22Rv1 (cell line): ENCODE measurements at regions not wholly inside any gene's neighbourhood (a gene's known extent, or its start where the extent isn't known, plus 50 kb on each side); places are given as distances from the start of the nearest gene placed in this dataset.

Source experiments
- H3K27ac ChIP-seq: fragments of 450-650 bp; 2 replicates; pipeline ENCODE4 v1.5.1; 2017
- ZFX ChIP-seq: fragments of 450-650 bp; IDR thresholded peaks from 2 replicates; pipeline ENCODE4 v1.6.1; 2017; ENCODE audit warnings: antibody characterized with exemption, borderline replicate concordance
- TF ChIP-seq, protein P1 (sequence below): fragments of 450-650 bp; IDR thresholded peaks from 2 replicates; pipeline ENCODE4 v1.5.1; 2017; ENCODE audit warnings: mild to moderate bottlenecking

DNA sequence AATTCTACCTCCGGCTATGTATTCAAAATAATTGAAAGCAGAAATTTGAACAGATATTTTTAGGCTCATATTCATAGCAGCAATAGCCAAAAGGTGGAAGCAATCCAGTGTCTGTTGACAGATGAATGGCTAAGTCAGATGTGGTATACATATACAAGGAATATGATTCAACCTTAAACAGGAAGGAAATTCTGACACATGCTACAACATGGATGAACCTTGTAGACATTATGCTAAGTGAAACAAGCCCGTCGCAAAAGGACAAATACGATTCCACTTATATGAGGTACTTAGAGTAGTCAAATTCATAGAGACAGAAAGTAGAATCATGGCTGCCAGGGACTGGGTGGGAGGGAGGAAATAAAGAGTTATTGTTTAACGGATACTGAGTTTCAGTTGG is 331.6 kb downstream of the PCNX1 start:
- TF ChIP-seq, protein P1, sequence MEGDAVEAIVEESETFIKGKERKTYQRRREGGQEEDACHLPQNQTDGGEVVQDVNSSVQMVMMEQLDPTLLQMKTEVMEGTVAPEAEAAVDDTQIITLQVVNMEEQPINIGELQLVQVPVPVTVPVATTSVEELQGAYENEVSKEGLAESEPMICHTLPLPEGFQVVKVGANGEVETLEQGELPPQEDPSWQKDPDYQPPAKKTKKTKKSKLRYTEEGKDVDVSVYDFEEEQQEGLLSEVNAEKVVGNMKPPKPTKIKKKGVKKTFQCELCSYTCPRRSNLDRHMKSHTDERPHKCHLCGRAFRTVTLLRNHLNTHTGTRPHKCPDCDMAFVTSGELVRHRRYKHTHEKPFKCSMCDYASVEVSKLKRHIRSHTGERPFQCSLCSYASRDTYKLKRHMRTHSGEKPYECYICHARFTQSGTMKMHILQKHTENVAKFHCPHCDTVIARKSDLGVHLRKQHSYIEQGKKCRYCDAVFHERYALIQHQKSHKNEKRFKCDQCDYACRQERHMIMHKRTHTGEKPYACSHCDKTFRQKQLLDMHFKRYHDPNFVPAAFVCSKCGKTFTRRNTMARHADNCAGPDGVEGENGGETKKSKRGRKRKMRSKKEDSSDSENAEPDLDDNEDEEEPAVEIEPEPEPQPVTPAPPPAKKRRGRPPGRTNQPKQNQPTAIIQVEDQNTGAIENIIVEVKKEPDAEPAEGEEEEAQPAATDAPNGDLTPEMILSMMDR: no peak
- TF ChIP-seq ZFX: no peak
- H3K27ac ChIP-seq: no peak overlapping the region

DNA sequence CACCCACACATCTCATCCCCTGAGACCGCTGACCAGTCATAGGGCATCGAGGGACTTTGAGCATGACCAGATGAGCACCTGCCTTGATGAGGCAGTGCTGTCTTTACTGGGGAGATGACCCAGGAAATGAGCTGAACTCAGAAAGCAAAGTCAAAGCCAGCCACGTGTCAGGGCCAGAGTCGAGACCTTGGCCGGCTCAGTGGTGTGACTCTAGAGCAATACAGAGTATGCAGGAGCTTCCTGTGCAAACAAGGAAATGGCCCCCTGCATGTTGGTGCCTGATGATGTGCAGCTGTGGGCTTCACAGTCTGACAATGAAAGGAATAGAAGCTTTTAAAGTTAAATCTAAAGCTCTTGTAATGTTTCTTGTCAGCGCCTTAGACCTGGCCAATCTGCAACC is 332.9 kb downstream of the PCNX1 start:
- H3K27ac ChIP-seq: no peak overlapping the region
- TF ChIP-seq, protein P1: no peak
- TF ChIP-seq ZFX: no peak

DNA sequence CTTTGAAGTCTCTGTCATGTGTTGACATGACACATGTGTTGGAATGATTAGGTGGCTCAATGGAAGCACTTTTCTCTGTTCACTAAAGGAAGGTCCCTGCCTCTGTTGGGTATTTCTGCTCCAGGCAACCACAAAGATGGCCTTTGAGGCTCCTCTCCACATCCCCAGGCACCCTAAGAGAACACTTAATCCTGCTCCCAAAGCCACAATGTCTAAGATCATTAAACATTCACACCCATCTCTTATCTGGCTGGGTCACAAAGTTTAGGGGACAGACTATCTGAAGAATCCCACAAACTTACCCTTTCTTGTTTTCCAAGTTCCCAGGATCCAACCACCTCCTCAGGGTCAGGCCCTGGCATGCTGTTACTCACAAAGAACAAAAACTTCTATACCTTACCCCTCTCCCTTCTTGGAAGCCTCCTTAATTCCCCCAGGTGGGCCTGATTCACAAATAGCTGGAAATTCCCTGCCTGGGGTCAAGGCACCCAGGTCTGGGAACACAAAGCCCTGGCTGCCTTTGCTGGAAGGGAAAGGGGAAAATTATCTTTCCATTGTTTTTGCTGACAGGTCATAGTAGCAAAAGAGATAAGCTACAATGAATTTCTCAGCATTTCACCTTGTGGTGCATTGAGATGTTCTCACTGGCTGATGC is 333.7 kb downstream of the PCNX1 start:
- no peak overlapping the region for H3K27ac ChIP-seq
- TF ChIP-seq, protein P1: no peak
- TF ChIP-seq ZFX: no peak

DNA sequence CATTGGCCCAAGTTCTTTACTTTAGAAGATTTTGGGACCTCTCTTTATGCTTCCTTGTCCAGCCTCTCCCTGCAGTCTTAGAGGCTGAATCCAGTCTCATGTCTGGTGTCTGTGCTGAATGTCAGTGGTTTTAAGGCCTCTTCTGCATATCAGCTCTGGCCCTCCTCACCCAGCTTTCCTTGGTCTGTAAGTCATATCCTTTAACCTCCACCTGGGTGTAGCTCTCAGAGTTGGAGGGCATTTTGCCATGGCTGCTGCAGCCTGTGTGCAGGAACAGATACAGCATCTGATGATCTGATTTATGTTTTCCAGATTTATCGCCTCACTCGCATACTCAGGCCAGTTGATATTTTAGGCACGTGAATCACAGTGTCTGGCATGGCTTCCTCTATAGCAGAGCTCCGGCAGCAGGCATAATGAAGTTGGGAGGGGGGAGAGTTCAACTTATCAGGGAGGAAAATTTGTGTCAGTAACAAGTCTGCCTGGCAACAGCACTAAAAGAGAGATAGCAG is 335.0 kb downstream of the PCNX1 start:
- no peak overlapping the region for H3K27ac ChIP-seq
- no peak for TF ChIP-seq ZFX
- TF ChIP-seq, protein P1: no peak

DNA sequence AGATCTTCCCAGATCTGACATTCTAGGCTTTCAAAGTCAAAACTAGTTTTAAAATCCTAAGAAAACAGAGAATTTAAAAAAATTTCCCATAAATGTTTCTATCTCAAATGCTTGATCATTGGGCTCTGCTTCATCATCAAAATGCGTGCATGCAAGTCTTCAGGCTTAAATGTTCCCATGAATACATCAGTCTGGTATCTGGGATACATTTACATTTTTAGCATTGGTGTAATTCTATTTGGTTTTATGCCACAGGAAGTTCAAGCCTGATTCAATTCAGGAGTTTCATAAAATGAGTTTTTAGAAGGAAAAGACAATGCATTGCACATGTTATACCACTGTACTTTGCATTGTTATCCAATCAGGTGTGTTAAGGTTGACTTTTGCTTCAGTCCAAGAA is 336.4 kb downstream of the PCNX1 start:
- no peak overlapping the region for H3K27ac ChIP-seq
- TF ChIP-seq ZFX: no peak
- TF ChIP-seq, protein P1: no peak

DNA sequence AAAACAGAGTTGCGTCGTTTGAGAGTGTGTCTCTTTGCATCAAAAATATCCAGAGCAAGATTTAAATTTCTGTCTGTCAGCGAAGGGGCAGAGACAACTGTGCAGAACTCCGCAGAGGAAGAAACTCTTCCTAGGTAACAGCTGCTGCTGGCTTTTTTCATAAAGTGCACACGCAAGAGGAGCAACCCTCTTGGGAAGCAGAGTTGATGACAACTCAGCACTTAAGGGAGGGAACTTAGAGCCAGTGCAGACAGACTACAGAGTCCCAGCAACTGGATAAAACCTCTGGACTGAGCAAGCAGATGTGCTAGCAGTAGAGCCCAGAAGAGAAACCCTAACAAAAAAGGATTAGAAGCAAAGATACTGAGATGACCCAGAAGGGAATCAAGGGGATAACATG is 337.1 kb downstream of the PCNX1 start:
- no peak for TF ChIP-seq ZFX
- TF ChIP-seq, protein P1: no peak
- H3K27ac ChIP-seq: no peak overlapping the region

DNA sequence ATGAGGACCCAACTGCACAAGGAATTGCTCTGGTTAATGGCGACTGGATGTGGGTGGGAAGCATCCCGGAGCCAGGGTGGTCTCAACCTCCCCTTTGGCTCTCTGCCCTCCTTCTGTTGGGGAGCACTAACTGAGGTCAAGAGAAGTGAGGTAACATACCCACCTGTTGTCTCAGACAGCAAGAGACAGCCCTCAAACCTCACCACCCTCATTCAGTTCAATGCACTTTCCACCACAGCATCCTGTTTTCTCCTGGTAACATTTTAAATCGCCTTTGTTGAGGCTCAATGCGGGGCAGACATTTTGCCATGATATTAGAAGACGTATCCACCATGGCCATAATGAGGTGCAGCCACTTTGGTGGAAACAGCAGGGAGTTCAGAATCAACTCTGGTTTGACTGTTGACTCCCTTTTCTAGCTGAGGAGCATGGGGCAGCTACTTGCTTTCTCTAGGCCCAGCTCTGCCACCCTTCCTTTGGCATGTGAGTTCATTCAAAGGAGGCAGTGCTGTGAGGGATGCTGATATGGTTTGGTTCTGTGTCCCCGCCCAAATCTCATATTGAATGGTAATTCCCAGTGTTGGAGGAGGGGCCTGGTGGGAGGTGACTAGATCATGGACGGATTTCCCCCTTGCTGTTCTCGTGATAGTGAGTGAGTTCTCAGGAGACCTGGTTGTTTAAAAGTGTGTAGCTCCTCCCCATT is 338.6 kb downstream of the PCNX1 start:
- no peak for TF ChIP-seq ZFX
- TF ChIP-seq, protein P1: no peak
- H3K27ac ChIP-seq: no peak overlapping the region
